ENCODE measurements at regions not wholly inside any gene's neighbourhood (a gene's known extent, or its start where the extent isn't known, plus 50 kb on each side); places are given as distances from the start of the nearest gene placed in this dataset.
"Not testable (repeated sequence)": the region's sequence is repeated elsewhere in the genome, so short reads cannot be mapped to it uniquely, and the experiment has no call there.

DNA sequence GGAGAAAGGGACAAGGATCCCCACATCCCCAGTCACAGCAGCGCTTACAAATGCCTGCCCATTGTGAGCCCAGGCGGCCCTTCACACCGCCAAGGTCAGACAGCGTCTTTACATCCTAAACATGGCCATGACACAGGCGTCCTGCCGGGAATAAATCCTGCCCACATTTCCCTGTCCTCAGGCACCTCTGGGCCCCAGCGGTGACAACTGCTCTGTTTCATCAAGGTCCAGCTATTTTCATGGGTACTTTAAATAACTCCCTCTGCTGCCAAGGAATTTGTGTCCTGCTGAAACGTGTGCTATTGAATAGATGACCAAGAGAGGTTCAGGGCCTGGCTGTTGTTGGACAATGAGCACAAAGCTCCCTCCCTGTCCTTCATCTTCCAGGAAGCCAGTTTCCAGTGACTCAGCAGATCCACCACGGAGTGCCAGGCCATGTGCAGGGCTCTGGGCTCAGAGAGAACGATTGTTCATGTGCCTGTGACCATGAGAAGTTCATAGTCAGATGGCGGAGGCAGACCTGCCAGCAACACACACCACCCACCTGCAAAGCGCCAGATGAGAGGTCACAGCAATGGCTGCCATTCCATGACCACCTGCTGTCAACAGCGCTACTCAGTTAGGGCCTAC is 195.8 kb downstream of the MATN1 start:
- H3K9me3 ChIP-seq = no peaks in the 10 kb centered on the region
- TF ChIP-seq CTCF (IDR thresholded peaks at IDR 0.05; ENCODE audit: low read depth, low read length) = no peak
- H3K36me3 ChIP-seq = no peaks in the 10 kb centered on the region
- DNase-seq = no peak
- H3K4me1 ChIP-seq = no peaks in the 10 kb centered on the region
- H3K27me3 ChIP-seq = no peaks in the 10 kb centered on the region
- H3K4me3 ChIP-seq (ENCODE audit: low read depth, low read length) = no peak overlapping the region

DNA sequence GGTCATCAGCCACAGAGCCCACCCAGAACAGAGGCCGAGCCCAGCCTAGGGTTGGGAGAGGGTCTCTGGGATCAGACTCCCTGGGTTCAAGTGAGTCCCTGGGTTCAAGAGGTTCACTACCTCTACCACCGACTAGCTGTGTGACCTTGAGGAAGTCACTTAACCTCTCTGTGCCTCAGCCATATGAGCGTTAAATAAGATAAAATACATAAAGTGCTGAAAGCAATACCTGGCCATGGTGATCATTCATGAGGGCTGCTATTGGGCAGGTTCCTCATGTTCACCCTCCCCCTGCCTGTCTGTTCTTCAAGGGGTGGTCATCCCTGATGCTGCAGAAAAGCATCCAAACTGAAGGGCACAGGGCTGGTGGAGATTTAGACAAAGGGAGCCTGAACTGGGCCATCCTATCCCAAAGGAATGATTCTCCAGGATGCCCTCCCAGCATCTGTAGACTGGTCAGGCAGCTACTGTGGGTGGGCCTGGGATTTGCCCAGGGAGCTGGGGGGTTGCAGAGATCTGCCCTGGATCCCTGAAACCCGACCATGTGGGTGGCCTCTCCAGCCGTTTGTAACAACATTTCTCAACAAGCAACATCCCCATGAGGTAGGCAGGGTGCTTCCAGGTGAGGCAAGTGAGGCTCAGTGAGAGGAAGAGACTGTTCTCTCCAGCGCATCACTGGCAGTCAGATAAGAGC is 196.6 kb downstream of the MATN1 start:
- Histone ChIP-seq H3K27me3 (no peaks in the 10 kb centered on the region), H3K36me3 (no peaks in the 10 kb centered on the region), H3K9me3 (no peaks in the 10 kb centered on the region), H3K4me3 (ENCODE audit: low read depth, low read length) (no peak overlapping the region), H3K4me1 (no peaks in the 10 kb centered on the region)
- no peak for DNase-seq
- no peak for TF ChIP-seq CTCF (IDR thresholded peaks at IDR 0.05; ENCODE audit: low read depth, low read length)

DNA sequence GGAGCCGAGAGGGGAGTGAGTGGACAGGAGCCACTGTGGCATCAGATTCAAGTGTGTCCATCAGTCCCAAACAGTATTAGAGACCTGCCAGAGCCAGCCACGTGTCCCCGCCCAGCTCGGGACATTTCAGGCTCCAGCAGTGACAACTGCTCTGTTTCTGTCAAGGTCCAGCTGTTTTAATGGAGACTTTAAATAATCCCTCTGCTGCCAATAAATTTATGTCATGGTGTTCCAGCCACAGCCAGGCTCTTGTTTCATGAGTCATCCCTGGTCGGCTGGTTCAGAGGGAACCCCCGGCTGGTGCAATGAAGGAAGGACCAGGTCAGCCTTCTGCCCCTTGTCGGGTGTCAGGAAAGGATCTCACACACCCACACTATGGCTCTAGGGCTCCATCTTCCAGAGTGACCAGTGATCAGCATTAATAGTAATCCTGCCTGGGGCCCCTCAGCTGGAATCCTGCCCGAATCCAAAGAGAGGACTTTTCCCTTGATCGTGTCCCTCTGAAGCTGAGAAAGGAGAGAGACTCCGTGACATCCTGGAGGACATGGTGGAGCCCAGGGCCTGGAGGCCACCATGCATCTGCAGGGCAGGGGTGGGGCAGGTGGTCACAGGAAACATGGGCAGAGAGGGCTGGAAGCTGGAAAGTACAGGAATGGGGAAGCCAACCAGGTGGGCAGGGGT is 197.3 kb downstream of the MATN1 start:
- no peak overlapping the region for H3K4me3 ChIP-seq (ENCODE audit: low read depth, low read length)
- H3K9me3 ChIP-seq = no peaks in the 10 kb centered on the region
- peak; percentile 12 for DNase-seq
- H3K27me3 ChIP-seq = no peaks in the 10 kb centered on the region
- no peaks in the 10 kb centered on the region for H3K4me1 ChIP-seq
- TF ChIP-seq CTCF (IDR thresholded peaks at IDR 0.05; ENCODE audit: low read depth, low read length) = no peak
- H3K36me3 ChIP-seq = no peaks in the 10 kb centered on the region

DNA sequence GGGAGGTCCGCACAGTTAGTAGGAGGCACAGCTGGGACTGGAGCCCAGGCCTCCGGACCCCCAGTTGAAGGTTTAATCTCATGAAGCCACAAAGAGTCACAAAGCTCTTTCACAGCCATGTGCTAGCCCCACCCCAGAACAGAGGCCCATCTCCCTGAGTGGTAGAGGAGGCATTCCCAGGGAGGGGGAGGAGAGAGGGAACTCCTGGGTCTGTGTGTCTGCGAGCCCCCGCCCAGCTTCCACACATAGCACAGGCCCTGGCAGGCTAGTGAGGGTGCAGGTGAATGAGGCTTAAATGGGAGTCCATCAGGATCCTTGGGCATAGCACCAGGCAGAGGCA is 197.8 kb downstream of the MATN1 start:
- DNase-seq = no peak
- Histone ChIP-seq H3K4me3 (ENCODE audit: low read depth, low read length) (no peak overlapping the region), H3K4me1 (no peaks in the 10 kb centered on the region), H3K36me3 (no peaks in the 10 kb centered on the region), H3K27me3 (no peaks in the 10 kb centered on the region), H3K9me3 (no peaks in the 10 kb centered on the region)
- TF ChIP-seq CTCF (IDR thresholded peaks at IDR 0.05; ENCODE audit: low read depth, low read length) = no peak

DNA sequence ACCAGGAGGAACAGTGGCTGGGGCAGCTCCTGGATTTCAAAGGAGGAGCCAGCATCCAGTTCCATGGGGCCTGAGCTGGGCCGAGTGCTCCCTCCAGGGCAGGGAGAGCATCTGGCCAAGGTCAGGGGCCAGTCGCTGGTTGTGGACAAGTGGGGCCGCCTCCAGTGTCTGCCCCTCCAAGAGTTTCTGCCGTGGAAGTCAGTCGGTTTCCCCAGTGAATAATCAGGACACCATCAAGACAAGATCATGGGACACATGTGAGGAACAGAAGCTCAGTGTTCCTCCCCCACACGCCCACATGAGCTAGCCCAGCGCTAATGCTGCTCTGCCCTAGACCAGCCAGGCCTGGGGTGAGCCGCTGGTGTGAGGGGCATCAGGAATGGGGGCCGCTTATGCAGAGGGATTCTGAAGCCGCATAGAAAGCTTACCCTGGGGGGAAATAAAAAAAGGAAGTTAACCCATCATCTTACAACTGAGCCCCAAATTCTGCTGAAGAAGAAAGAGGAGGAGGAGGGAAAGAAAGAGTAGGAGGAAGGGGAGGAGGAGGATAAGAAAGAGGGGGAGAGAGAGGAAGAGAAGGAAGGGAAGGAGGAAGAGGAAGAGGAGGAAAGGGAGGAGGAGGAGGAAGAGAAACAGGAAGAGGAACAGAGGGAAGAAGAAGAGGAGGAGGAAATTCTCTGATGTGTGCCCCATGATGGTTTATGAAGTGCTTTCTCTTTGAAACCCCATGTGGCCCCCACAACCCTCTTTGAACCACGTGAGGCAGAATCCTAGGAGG is 198.4 kb downstream of the MATN1 start:
- DNase-seq = no peak
- no peaks in the 10 kb centered on the region for H3K27me3 ChIP-seq
- TF ChIP-seq CTCF (IDR thresholded peaks at IDR 0.05; ENCODE audit: low read depth, low read length) = no peak
- no peaks in the 10 kb centered on the region for H3K4me1 ChIP-seq
- no peak overlapping the region for H3K4me3 ChIP-seq (ENCODE audit: low read depth, low read length)
- H3K36me3 ChIP-seq = no peaks in the 10 kb centered on the region
- no peaks in the 10 kb centered on the region for H3K9me3 ChIP-seq

GRCh38 chr1:30524025-30524555 is 199.3 kb downstream of the MATN1 start:
- H3K27me3 ChIP-seq; H3K36me3 ChIP-seq; H3K4me1 ChIP-seq; DNase-seq; H3K9me3 ChIP-seq; H3K4me3 ChIP-seq (ENCODE audit: low read depth, low read length): not testable (repeated sequence)
